ENCODE measurements at regions not wholly inside any gene's neighbourhood (a gene's known extent, or its start where the extent isn't known, plus 50 kb on each side); places are given as distances from the start of the nearest gene placed in this dataset.
"Not testable (repeated sequence)": the region's sequence is repeated elsewhere in the genome, so short reads cannot be mapped to it uniquely, and the experiment has no call there.

DNA sequence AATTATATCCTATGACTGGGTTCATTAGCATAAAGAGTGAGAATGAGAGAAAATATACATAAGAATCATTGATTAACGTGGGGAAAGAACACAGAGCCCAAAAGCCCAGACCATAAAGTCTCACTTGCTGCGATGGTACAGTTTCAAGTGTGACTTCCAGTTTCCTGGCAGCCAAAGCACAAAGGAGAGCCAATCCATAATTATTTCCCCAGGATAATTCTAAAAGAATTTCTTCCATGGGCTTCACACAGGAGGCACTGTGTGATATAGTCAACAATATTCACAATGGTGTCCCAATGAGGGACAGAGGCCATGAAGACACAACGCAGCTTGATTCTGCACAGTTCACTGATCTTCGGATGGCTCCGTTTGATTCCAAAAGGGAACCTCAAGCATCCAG, 321.6 kb downstream of the PLPP3 start:
- DNase-seq, result no peak

DNA sequence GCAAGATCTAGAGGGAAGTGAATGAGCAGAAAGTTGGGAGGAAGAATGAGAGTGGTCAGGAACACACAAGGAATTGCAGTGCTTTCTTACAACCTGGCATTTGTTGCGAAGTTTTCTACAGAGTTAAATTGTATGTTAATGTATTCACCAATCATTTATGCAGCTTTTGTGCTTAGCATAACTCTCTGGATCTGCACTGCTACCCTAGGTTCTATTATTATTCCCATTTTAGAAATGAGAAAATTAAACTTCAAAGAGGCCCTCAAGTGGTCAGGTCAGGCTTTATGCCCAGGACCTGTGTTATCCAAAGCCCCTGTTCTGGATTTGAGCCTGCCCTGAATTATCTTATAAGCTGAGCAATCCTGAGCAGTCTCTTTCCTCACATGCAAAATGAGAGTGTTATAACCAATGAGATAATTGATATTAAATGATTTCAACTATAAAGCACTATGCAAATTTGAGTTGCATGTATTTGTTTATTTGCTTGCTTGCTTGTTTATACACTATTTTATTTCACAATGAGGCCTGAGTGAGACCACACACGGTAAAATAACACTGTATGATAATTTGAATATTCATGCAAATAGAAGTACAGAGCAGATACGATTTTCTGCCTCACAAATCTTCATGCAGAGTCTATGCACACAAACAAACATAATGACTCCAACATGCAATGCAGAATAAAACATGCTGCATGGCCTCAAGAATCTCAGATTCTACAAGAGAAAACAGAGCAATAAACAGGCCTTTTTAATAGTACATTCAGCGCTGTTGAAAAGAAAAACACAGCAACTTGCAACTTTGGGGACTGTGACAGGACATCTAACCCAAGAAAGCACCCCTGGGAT, 323.0 kb downstream of the PLPP3 start:
- DNase-seq, result no peak

DNA sequence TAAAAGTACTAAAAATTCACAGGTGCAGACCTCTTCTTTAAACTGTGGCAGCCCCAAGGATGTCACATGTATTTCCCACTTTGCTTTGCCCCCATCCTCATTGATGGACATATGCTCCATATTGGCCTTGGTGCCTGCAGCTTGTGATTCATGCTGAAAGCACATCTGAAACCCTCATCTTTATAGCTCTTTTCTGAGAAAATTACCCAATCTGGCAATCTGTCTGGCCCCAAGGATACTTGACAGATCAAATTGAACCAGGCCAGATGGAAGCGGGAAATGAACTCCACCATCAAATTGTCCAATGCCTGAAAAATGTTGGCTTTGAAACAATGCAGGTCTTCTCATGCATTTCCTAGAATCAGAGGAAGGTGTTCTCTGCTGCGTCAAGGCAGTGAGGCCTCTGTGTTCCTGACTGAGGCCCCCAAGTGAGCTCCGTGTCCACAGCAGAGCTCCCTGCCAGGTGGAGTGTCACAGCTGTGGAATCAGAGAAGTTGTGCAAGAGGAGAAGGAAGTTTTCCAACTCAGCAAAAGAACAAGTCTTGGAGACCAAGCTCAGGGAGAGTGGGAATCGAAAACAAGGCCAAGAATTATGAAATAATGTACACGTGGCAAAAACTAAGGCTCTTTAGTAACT, 323.7 kb downstream of the PLPP3 start:
- DNase-seq, result peak; percentile 45 to 68 (median 62)

DNA sequence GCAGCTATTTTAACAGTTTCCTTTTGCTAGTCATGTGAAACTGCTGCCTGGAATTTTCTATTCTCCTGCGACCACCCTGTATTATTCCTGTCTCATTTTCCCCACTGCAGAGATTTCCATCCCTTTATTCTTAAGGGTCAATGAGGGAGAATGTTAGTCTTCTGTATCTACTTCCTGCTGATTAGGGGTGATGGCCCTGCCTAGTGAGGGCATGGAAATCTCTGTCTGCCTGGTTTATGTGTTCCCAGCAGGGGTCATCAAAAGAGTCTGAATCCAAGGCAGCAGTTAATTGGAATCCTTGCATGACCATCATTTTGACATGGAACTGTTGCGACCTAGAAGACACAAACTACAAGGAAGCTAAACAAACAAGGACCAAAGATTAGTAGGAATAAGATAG, 325.2 kb downstream of the PLPP3 start:
- DNase-seq, result no peak

DNA sequence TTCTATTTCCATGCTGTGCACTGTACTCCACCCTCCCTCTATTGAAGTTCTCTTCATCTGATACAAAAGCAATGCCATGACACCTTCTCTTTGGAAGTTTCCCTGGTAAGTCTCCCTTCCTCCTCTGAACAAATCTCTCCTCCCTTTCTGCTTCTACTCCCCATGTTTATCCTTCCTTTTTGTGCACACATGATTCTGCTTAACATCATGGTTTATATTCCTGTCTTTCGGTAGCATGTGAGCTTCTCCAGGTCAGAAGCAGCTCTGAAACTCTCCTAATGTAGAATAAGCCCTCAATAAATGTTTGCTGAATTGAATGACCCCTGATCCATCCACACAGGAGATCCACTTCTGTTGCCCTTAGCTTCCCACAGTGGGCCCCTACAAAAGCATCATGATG, 328.6 kb downstream of the PLPP3 start:
- DNase-seq, result no peak

DNA sequence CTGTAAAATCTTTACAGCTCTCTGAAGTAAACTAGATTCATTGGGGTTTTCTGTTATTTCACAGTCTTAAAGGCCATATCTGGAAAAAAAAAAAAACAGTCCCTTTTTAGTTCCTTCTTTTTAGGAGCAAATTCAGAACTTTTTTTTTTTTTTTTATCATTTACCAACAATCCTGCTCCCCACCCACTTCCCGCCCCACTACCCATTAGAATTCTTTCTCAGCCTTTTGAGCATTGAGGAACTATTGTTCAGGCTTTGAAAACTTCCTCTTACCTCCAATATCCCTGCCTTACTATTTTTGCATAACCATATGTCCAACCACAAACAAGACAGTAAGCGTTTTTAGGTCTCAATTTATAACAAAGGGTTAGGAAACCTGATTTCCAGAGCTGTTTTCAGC, 330.1 kb downstream of the PLPP3 start:
- DNase-seq, result peak; percentile 85 to 93 (median 91)

DNA sequence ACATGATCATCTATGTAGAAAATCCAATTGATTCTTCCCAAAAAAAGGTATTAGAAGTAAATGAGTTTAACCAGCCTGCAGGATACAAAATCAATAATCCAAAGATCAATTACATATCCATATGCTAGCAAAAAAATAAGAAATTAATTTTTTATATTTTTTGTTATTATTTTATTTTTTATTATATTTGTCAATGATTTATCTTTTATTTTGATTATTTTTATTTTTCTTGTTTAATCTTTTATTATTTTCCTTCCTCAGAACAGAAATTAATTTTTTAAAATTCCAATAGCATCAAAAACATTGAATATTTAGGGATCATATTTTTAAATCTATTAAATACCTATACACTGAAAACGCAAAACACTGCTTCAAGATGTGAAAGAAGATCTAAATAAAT, 331.2 kb downstream of the PLPP3 start:
- no peak for DNase-seq

DNA sequence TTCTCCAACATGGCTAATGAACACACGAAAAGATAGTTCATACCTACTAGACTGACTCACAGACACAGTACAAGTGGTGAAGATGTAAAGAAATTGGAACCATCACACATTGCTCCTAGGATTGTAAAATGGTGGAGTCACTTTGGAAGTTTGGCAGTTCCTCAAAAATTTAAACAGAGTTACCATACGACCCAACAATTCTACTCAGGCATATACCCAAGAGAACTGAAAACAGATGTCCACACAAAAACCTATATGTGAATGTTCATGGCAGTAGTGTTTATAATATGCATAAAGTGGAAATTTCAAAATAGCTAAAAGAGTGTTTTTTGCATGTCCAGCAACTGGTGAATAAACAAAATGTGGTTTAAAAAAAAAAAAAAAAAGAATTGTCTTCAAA, 332.6 kb downstream of the PLPP3 start:
- DNase-seq, result not testable (repeated sequence)

DNA sequence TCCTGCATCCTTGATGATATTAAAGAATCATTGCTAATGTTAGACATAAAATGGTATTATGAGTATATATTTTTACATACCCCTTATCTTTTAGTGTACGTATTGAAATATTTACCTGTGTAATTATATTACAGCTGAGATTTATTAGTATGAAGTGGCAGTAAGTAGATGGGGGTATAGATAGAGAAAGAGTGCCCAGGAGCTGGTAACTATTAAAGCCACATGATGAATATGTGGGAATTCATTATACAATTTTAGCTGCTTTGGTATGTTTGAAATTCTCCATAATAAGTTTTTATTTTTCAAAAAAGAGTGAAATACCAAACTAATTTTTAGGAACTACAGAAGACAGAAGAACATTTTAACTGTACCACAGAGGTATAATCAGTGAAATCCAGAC, 339.0 kb downstream of the PLPP3 start:
- DNase-seq, result no peak

DNA sequence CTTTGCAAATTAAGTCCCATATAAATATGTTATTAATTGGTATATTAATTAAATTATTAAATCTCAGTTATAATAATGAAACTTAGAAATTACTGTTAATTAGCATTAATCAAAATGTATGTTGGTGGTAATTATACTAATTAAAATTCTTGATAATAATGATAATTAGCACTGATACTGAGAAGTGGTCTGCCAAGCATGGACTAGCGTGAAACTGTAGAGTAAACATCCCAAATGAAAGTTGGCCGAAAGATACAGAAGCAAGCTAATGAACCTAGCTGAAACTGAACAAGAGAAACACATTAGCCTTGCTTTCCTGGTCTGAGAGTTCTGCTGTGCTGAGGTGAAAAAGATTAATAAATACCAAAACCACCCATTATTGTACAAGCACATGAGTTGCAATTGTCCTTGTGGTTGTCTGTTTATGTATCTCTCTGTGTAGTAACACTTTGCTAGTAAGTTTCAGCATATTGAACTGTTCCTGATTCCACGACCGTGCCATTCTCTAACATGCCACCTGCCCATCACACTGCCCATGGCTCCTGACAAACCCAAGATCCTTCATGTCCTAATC, 341.8 kb downstream of the PLPP3 start:
- no peak for DNase-seq

DNA sequence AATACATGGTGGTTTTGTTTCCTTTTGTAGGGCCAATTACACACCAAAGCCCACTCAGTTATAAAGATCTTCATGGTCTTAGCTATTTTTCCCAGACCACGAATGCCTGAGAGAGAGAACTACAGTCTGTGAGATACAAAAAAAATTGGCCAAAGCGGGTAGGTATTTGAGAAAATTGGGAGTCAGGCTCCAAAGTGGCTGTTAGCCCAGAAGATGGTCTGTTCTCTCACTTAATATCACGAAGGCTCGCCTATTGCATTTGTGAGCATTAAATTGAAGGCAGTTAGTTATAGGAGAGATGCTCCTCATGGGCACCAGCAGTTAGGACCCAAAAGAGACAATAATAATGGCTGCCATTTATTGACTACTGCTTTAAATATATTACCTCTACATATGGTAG, 342.7 kb downstream of the PLPP3 start:
- no peak for DNase-seq

DNA sequence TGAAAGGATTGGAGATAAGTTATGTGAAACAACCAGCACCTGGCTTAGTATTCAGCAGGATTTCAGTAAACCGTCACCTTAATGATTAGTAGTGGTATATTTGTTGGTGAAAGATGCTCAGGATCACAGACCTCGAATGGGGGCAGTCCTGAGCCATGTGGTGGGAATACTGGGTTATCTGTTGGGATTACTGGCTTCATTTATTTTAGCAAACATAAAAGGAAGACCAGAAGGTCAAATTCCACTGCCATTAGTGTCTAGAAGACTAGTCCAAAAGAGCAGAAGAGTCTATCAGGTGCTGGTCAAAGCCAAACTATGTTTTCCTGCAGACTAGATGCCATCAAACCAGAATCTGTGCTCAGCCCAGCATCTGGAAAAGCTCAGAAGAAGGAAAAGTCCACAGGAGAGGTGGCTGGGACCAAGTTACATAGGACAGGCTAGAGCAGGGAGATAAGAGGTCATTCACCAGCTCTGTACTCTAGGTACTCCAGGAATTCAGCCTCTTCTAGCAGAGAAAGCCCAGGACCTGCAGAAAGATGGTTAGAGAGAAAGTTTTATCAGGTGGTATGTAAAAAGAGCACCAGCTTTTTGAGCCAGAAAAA, 343.4 kb downstream of the PLPP3 start:
- no peak for DNase-seq

DNA sequence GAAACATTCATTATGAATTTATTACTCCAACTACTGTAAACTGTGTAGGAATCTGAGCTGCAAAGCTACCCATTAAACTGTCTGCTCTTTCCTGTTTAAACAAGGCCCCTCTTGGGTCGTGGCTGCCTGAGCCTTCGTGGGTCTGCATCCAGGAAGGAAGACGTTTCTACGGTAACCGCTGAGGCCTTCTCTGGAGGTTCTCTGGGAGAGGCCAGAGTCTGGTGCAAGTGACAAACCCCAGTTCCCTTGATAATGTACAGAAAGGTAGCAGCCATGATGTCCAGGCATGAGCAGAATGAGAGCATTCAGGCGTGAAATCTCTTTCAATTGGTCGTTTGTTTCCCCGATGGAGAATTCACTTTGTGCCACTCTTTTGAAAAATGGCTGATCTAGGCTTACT, 350.2 kb downstream of the PLPP3 start:
- no peak for DNase-seq

DNA sequence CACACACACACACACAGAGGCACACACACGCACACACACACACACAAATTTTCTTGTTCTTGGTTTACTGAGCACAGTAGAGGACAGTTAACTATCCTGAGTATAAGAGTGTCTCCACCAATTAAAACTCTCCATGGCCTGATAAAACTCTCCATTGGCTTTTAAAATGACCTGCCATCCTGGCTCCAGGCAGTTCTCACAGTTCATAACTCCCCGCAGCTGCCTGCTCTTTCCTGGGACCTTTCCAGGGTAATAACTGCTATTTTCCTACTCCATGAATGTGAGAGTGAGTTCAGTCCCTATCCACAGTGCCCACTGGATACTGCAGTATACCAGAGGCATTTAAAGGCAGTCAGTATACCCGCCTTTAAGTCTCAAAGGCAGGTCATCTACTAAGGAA, 351.5 kb downstream of the PLPP3 start:
- DNase-seq, result no peak

DNA sequence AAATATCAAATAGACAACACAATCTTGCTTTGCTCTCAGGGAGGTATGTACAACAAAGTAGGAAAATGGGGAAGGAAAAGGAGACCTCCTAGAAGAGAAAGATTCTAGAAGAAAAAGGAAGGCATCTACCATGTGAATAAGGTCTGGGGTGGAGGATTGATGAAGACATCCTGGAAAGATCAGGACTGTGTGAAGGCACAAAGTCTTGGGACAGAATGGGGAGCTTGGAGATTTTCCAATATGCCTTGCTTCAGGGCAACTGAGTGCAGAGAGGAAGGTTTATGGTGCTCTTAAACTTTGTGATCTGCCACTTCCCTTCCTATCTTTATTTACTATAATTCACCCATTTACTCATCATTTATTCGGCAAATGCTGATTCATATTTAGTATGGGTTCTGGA, 352.0 kb downstream of the PLPP3 start:
- DNase-seq, result peak; percentile 58 to 72 (median 65)

DNA sequence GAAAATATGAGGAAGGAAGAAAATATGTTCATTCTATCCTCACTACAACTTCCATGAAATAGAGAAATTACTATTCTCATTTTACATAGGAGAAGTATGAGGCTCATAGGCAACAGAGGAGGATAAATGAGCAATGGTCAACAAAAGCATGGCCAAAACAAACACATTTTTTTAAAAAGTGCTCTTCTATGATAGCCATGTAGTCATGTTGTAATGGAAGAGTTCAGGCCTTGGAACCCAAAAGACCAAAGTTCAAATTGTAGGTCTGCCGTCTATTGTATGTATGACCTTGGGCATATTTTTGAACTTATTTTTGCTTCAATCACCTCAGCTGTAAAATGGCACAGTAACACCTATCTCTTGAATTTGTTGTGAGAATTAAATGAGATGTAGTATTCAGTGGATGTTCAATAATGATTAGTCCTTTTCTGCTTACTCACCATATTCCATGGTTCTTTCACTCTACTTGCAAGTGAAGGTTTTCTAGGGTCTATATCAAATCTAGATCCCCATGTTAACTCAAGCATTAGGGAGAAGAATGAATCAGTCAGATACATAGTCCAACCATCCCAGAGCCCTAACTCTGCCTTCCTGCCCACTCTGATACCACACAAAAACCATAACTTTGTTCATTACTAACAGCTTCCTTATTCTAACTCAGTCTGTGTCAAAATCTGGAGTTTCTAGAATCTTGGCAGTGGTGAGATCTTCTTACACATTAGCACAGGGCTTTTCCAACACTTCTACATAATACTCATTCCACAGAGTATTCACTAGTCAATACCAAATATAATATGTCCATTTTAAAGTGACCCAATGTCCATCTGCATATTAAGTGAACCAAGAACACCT, 353.2 kb downstream of the PLPP3 start:
- DNase-seq, result peak; percentile 69 to 92 (median 90)

DNA sequence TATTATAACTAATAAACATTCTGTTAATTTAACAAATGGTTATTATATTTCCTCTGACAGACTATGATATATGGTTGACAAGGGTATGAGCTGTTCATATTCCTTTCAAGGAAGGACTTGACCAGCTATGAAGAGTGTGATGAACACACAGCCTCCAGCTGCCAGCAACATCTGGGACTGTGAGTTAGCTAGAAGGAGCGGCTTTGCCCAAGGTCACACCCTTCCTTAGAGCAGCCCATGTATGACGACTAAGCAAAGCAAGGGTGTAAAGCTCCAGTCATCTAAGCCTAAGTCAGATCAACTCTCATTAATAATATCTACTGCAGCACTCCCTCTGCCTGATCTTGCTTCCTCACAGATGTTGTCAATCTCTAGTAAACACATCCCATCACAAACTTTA, 355.4 kb downstream of the PLPP3 start:
- DNase-seq, result peak in 1 of 3 donors; percentile 28

DNA sequence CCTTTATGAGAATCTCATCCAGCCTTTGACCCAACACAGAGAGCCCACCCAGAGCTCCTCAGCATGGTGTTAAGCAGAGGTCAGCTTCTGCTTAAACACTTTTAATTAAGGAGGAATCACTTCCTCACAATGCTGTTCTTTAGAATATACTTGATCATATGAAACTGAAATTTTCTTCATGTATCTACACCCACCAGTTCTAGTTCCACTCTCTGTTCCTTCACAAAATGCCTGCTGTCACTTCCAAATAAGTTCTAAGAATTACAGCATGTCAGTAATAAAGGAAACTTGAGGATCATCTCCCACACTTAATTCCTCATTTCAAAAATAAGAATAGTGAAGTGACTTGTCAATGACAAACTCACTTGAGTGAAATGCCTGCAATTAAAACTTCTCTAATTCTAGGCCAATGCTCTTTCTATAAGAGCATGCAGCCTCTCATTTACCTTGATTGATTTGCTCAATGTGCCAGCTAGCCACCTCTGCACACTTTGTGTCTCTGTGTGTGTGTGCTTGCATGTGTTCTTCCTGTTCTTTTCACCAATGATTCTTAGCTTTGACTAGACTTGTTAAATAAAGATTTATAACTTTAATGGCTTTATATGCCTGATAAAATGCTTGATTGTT, 356.3 kb downstream of the PLPP3 start:
- peak; percentile 65 to 94 (median 85) for DNase-seq

DNA sequence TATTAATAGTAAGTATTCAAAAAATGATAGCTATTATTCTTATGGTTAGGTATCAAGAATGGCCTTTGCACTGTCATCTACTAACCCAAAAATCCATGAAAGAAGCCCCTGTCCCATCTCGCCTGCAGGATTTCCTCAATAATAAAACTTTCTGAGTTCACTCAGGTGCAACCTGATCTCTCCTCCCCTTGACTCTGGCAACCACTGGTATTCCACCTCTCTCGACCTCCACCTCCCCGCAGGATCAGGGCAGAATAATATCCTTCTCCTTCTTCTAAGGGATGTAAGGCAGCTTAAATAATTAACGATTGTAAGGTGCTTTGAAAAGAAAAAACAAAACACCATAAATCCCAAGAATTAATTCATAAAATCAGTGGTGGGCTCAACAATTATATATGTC, 359.3 kb downstream of the PLPP3 start:
- DNase-seq, result no peak

DNA sequence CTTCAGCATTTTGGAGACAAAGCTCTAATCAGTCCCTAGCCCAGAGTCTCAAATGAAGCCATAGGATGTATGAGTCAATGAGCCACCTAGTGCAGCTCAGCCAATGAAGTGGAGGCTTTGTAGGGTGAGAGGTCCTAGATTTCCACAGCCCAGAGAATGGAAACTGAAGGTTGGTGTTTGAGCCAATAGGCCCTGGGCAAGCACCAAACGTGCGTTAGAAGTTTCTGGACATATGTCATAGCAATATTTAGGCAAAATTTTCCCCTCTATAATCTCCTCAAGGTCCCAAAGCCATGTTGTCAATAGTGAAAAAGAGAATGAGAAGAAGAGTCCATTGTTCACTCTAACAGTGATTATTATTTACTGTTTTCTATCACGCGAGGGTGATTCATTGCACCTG, 361.3 kb downstream of the PLPP3 start:
- peak; percentile 32 to 57 (median 36) for DNase-seq

DNA sequence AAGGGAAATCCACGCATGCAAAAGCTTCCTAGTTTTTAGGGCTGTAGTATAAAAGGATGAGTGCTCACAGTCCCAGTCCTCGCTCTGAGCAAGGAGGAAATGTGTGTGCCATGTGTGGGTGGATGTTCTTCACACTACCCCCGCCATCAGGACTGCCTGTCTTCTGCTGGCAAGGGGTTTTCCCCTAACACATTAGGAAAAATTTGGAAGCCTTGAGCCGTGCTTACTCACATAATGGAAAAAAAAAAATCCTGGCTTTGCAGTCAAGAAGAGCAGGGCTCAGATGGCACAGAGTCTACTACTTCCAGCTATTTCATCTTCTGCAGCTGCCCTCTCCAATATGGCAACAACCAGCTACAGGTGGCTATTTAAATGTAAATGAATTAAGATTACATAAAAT, 363.1 kb downstream of the PLPP3 start:
- peak; percentile 90 to 95 (median 93) for DNase-seq

DNA sequence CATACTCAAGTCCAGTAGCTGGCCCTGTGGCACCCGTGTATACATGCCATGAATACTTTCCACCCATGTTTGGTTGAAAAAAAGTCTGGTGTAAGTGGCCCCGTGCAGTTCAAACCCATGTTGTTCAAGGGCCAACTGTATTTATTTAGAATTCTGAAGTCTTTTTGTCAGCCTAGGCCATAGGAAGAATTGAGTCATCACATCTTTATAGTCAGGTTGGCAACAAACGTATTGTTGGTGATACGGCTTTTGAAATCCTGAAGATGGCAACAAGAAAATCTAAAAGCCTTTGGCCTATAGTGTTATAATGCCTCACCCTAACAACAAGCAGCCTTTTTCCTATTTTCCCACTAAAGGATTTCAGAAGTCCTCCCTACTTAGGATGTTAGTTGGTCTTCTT, 363.6 kb downstream of the PLPP3 start:
- DNase-seq, result no peak
